ENCODE measurements at regions not wholly inside any gene's neighbourhood (a gene's known extent, or its start where the extent isn't known, plus 50 kb on each side); places are given as distances from the start of the nearest gene placed in this dataset.
"Not testable (repeated sequence)": the region's sequence is repeated elsewhere in the genome, so short reads cannot be mapped to it uniquely, and the experiment has no call there.

- H3K36me3 ChIP-seq (replicated peaks; ENCODE audit: insufficient read depth, low read length): no peaks in the 10 kb centered on the region
- H3K79me2 ChIP-seq (ENCODE audit: low read length): no peaks in the 10 kb centered on the region
- no peaks in the 10 kb centered on the region for H4K20me1 ChIP-seq (ENCODE audit: insufficient read depth, low read length)
- H2AFZ ChIP-seq (ENCODE audit: low read length): no peak overlapping the region
- DNase-seq: no peak
- no peaks in the 10 kb centered on the region for H3F3A ChIP-seq (ENCODE audit: insufficient read depth, low read length)
- H3K4me1 ChIP-seq (ENCODE audit: low read length): no peaks in the 10 kb centered on the region
- no peak overlapping the region for H3K4me2 ChIP-seq (ENCODE audit: low read depth, low read length)
- H3K9ac ChIP-seq (ENCODE audit: low read length): no peak overlapping the region
- H3K4me3 ChIP-seq (ENCODE audit: low read length): no peak overlapping the region
- H3K9me3 ChIP-seq (replicated peaks; ENCODE audit: insufficient read depth, low read length): no peaks in the 10 kb centered on the region
- H3K27ac ChIP-seq (ENCODE audit: low read length): no peak overlapping the region
- H3K27me3 ChIP-seq (replicated peaks; ENCODE audit: insufficient read depth, low read length): no peaks in the 10 kb centered on the region
- TF ChIP-seq EZH2phosphoT487 (IDR thresholded peaks at IDR 0.05; ENCODE audit: low read length) (no peak), EZH2 (optimal IDR thresholded peaks at IDR 0.05; ENCODE audit: low read depth, low read length) (no peak), CTCF (IDR thresholded peaks at IDR 0.05; ENCODE audit: low read length) (no peak)
- H3K9me2 ChIP-seq (replicated peaks; ENCODE audit: insufficient read depth, low read length): no peaks in the 10 kb centered on the region
Observed at GRCh38 chr1:221981461-221981860, 239.6 kb upstream of the DUSP10 start.

GRCh38 chr1:221979444-221980032 is 237.6 kb upstream of the DUSP10 start:
- Histone ChIP-seq H3K36me3 (replicated peaks; ENCODE audit: insufficient read depth, low read length) (no peaks in the 10 kb centered on the region), H3K27ac (ENCODE audit: low read length) (no peak overlapping the region), H3K4me1 (ENCODE audit: low read length) (no peaks in the 10 kb centered on the region), H3K4me3 (ENCODE audit: low read length) (no peak overlapping the region), H4K20me1 (ENCODE audit: insufficient read depth, low read length) (no peaks in the 10 kb centered on the region), H3K79me2 (ENCODE audit: low read length) (no peaks in the 10 kb centered on the region), H3F3A (ENCODE audit: insufficient read depth, low read length) (no peaks in the 10 kb centered on the region), H3K4me2 (ENCODE audit: low read depth, low read length) (no peak overlapping the region), H3K9me3 (replicated peaks; ENCODE audit: insufficient read depth, low read length) (no peaks in the 10 kb centered on the region), H3K9ac (ENCODE audit: low read length) (no peak overlapping the region), H3K9me2 (replicated peaks; ENCODE audit: insufficient read depth, low read length) (no peaks in the 10 kb centered on the region), H3K27me3 (replicated peaks; ENCODE audit: insufficient read depth, low read length) (no peaks in the 10 kb centered on the region), H2AFZ (ENCODE audit: low read length) (no peak overlapping the region)
- TF ChIP-seq EZH2phosphoT487 (IDR thresholded peaks at IDR 0.05; ENCODE audit: low read length) (no peak), CTCF (IDR thresholded peaks at IDR 0.05; ENCODE audit: low read length) (peak; percentile 24)
- DNase-seq: no peak

GRCh38 chr1:221978631-221979334 is 236.9 kb upstream of the DUSP10 start:
- H3F3A ChIP-seq (ENCODE audit: insufficient read depth, low read length); H3K9ac ChIP-seq (ENCODE audit: low read length); H3K4me3 ChIP-seq (ENCODE audit: low read length); H3K79me2 ChIP-seq (ENCODE audit: low read length); H3K36me3 ChIP-seq (replicated peaks; ENCODE audit: insufficient read depth, low read length); H2AFZ ChIP-seq (ENCODE audit: low read length); H3K27ac ChIP-seq (ENCODE audit: low read length); DNase-seq; H3K27me3 ChIP-seq (replicated peaks; ENCODE audit: insufficient read depth, low read length); H4K20me1 ChIP-seq (ENCODE audit: insufficient read depth, low read length); H3K9me3 ChIP-seq (replicated peaks; ENCODE audit: insufficient read depth, low read length); H3K4me2 ChIP-seq (ENCODE audit: low read depth, low read length); H3K9me2 ChIP-seq (replicated peaks; ENCODE audit: insufficient read depth, low read length); H3K4me1 ChIP-seq (ENCODE audit: low read length): not testable (repeated sequence)

- not testable (repeated sequence) for H4K20me1 ChIP-seq (ENCODE audit: insufficient read depth, low read length); H3K27ac ChIP-seq (ENCODE audit: low read length); H3K9me3 ChIP-seq (replicated peaks; ENCODE audit: insufficient read depth, low read length); H3K4me3 ChIP-seq (ENCODE audit: low read length); DNase-seq; H3F3A ChIP-seq (ENCODE audit: insufficient read depth, low read length); H3K9me2 ChIP-seq (replicated peaks; ENCODE audit: insufficient read depth, low read length); H3K4me2 ChIP-seq (ENCODE audit: low read depth, low read length); H2AFZ ChIP-seq (ENCODE audit: low read length); H3K79me2 ChIP-seq (ENCODE audit: low read length); H3K27me3 ChIP-seq (replicated peaks; ENCODE audit: insufficient read depth, low read length); H3K36me3 ChIP-seq (replicated peaks; ENCODE audit: insufficient read depth, low read length); H3K4me1 ChIP-seq (ENCODE audit: low read length); H3K9ac ChIP-seq (ENCODE audit: low read length)
Observed at GRCh38 chr1:221973787-221974186, 231.9 kb upstream of the DUSP10 start.
